HepG2 (cell line): ENCODE measurements at regions not wholly inside any gene's neighbourhood (a gene's known extent, or its start where the extent isn't known, plus 50 kb on each side); places are given as distances from the start of the nearest gene placed in this dataset.

Source experiments
- ATAC-seq: fragments of 200-7000 bp; cut with Tn5 transposase; 3 replicates; pipeline ENCODE4 v1.9.1; 2020; ENCODE audit warnings: mild to moderate bottlenecking, moderate library complexity
- BruUV-seq: library from RNA; stranded (reverse); fragments of 400-500 nt; replicated peaks from 2 replicates; lab custom pipeline; 2021; lab: Mats Ljungman, UMichigan
- CTCF ChIA-PET: fragments of 300-600 bp; formaldehyde crosslinking; extraction: SDS; loops from one replicate; lab custom pipeline; 2021; ENCODE audit warnings: low total read pairs, inconsistent platforms, low intra/inter-chr PET ratio; lab: Yijun Ruan, JAX
- POLR2A ChIA-PET: fragments of 350-600 bp; sonication (Branson Sonifier 250); formaldehyde crosslinking; loops from one replicate; lab custom pipeline; 2020; ENCODE audit warnings: antibody characterized with exemption, inconsistent platforms; lab: Yijun Ruan, JAX
- DNase-seq: peaks from one replicate; pipeline ENCODE4 v3.0.0-alpha.2; 2015; ENCODE audit warnings: low spot score
- FAIRE-seq: peaks from 3 replicates; lab custom pipeline; 2011; peaks lifted over from hg19 to GRCh38; lab: Jason Lieb, UNC
- H2AFZ ChIP-seq: one replicate; pipeline ENCODE4 v1.6.1; 2011; ENCODE audit warnings: low read length, inconsistent platforms
- H3K27ac ChIP-seq: fragments of 300-600 bp; 3 replicates; pipeline ENCODE4 v1.8.0; 2011; ENCODE audit warnings: mixed run types, mild to moderate bottlenecking, mixed read lengths, low read length, inconsistent platforms; ENCODE audit not compliant: insufficient read depth; ENCODE audit errors: extremely low read length
- H3K27me3 ChIP-seq, 2 experiments: fragments of 200-600 bp in 1 of 2; 2 replicates in 1 of 2; 3 replicates in 1 of 2; pipeline versions ENCODE4 v1.6.0 to v1.8.0; 2011; ENCODE audit warnings: low read length in 2 of 2, mild to moderate bottlenecking in 2 of 2, moderate library complexity in 2 of 2, inconsistent platforms in 1 of 2; ENCODE audit not compliant: insufficient read depth in 2 of 2, control insufficient read depth in 1 of 2
- H3K36me3 ChIP-seq, 2 experiments: fragments of 200-600 bp in 1 of 2; replicated peaks in 1 of 2; 2 replicates in 1 of 2; 3 replicates in 1 of 2; pipeline versions ENCODE4 v1.5.1 to v1.8.0; 2011; ENCODE audit warnings: low read length in 2 of 2, inconsistent platforms in 1 of 2; ENCODE audit not compliant: insufficient read depth in 2 of 2, control insufficient read depth in 1 of 2
- H3K4me1 ChIP-seq: 2 replicates; pipeline ENCODE4 v1.5.1; 2012; ENCODE audit warnings: low read length, inconsistent platforms; ENCODE audit not compliant: insufficient read depth
- H3K4me2 ChIP-seq: 2 replicates; pipeline ENCODE4 v1.6.0; 2011; ENCODE audit warnings: low read depth, low read length, inconsistent platforms
- H3K4me3 ChIP-seq, 3 experiments: fragments of 200-600 bp in 1 of 3; sonication (generic), shearing (Covaris generic) in 1 of 3; replicated peaks in 1 of 3; 2 replicates each; pipeline ENCODE4 v1.5.1; 2011 to 2016; ENCODE audit warnings: low read length in 3 of 3, inconsistent platforms in 2 of 3, low read depth in 2 of 3, mild to moderate bottlenecking in 2 of 3, control low read depth in 1 of 3, mixed read lengths in 1 of 3; ENCODE audit not compliant: insufficient read depth in 1 of 3
- H3K79me2 ChIP-seq: one replicate; pipeline ENCODE4 v1.6.1; 2011; ENCODE audit warnings: low read length, inconsistent platforms; ENCODE audit not compliant: insufficient read depth
- H3K9ac ChIP-seq: 2 replicates; pipeline ENCODE4 v1.6.0; 2011; ENCODE audit warnings: mild to moderate bottlenecking, low read depth, low read length, inconsistent platforms; ENCODE audit not compliant: insufficient read depth
- H3K9me3 ChIP-seq: 2 replicates; pipeline ENCODE4 v1.5.1; 2012; ENCODE audit warnings: mild to moderate bottlenecking, low read length
- H4K20me1 ChIP-seq: 2 replicates; pipeline ENCODE4 v1.6.0; 2011; ENCODE audit warnings: inconsistent platforms, mild to moderate bottlenecking, low read length, moderate library complexity; ENCODE audit not compliant: insufficient read depth
- CREM ChIP-seq, 2 experiments: sonication (generic) in 1 of 2; formaldehyde crosslinking in 1 of 2; IDR thresholded peaks; 2 replicates each; pipeline versions ENCODE4 v1.4.0 to v1.6.1; 2016 to 2020; ENCODE audit warnings: antibody characterized with exemption in 1 of 2, mild to moderate bottlenecking in 1 of 2, missing genetic modification reagents in 1 of 2
- GPN1 ChIP-seq: sonication (generic); formaldehyde crosslinking; IDR thresholded peaks from 2 replicates; pipeline ENCODE4 v1.5.1; 2020; ENCODE audit warnings: missing genetic modification reagents, borderline replicate concordance
- ISL2 ChIP-seq: sonication (generic); formaldehyde crosslinking; IDR thresholded peaks from 2 replicates; pipeline ENCODE4 v1.5.0; 2020; ENCODE audit warnings: missing genetic modification reagents
- MXI1 ChIP-seq: IDR thresholded peaks from 3 replicates; pipeline ENCODE4 v1.6.1; 2012; ENCODE audit warnings: low read depth, low read length, inconsistent platforms, borderline replicate concordance
- ZNF652 ChIP-seq: IDR thresholded peaks from 2 replicates; pipeline ENCODE4 v1.6.1; 2016; ENCODE audit warnings: low read depth, borderline replicate concordance
- ZXDC ChIP-seq: sonication (generic); formaldehyde crosslinking; IDR thresholded peaks from 2 replicates; pipeline ENCODE4 v1.5.0; 2020; ENCODE audit warnings: mild to moderate bottlenecking, missing genetic modification reagents
- WGBS: methylation state at CpG from one replicate; pipeline ENCODE4 v1.1.6; 2017; ENCODE audit warnings: low lambda C conversion rate; 5-methylcytosine and 5-hydroxymethylcytosine counted together
- in situ Hi-C: cut with HindIII; loops from 2 replicates; pipeline ENCODE4 v1.10.0; 2017; ENCODE audit warnings: low pct_unique_long_range_greater_than_20kb; ENCODE audit not compliant: extremely low pct_ligation_motif_present
- intact Hi-C: fragments of 100-400 bp; cut with micrococcal nuclease; formaldehyde crosslinking; loops from one replicate; pipeline ENCODE4 v1.10.0; 2022; ENCODE audit not compliant: unreplicated experiment

DNA sequence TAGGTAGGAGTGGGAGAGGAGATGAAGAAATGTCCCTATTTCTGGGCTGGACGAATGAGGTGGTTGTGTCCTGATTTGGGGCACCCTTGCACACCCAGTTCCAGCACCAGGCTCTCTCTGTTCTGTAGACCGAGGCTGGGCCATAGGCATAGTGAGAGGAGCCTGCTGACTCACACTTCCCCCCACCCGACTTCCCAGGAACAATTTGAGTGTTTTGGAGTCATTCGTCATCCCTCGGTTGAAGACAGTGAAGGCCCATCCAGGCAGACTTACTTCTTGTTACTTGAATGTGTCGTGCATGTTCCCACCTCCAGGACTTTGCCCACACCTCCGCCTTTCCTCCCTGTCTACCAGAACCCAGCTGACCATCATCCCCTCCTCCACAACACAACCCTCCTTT lies 179.1 kb downstream of the HAUS1 start:
- H3K4me2 ChIP-seq = no peak overlapping the region
- TF ChIP-seq ZXDC (CRISPR knock-in tag) (no peak), CREM (IDR thresholded peaks at IDR 0.05) (no peak), CREM (CRISPR knock-in tag; IDR thresholded peaks at IDR 0.05) (no peak), ZNF652 (CRISPR knock-in tag) (no peak), MXI1 (no peak), ISL2 (no peak), GPN1 (CRISPR knock-in tag) (no peak)
- TF ChIP-seq, all 625 proteins: peak for 0
- CTCF ChIA-PET = no interaction called here
- no peak for DNase-seq
- intact Hi-C loops = no loop called here
- ATAC-seq = no peak
- Histone ChIP-seq H3K36me3 (no peaks in the 10 kb centered on the region), H3K9ac (no peak overlapping the region), H3K27ac (no peak overlapping the region), H2AFZ (no peak overlapping the region), H3K4me1 (no peaks in the 10 kb centered on the region; the same call in 1 of the 2 replicates), H3K9me3 (no peaks in the 10 kb centered on the region), H3K79me2 (no peaks in the 10 kb centered on the region), H4K20me1 (peaks cover 4% of the 10 kb centered on the region; the same call in 1 of the 2 replicates), H3K4me3 (no peak overlapping the region), H3K27me3 (0 out of 5 replicates have a peak, but pooled peaks cover 0 to 6% of the 10 kb centered on the region in 2 experiments)
- BruUV-seq = no TSS peak
- in situ Hi-C loops = loop anchor here (5.0 kb wide), 2 partner anchors 199 to 374 kb away; partner anchors contain the start of gene LOXHD1
- 30% methylated on average over 7 of the region's 7 CpGs for WGBS
- POLR2A ChIA-PET = no interaction called here
- no peak for FAIRE-seq
